ENCODE measurements at regions not wholly inside any gene's neighbourhood (a gene's known extent, or its start where the extent isn't known, plus 50 kb on each side); places are given as distances from the start of the nearest gene placed in this dataset.

- DNase-seq (ENCODE audit: low spot score) = no peak
Measured at GRCh38 chr12:65596514-65597091, 227.7 kb upstream of the HMGA2 start.

- no peak for DNase-seq (ENCODE audit: low spot score)
Measured at GRCh38 chr12:65597527-65597926, 226.8 kb upstream of the HMGA2 start.

- DNase-seq (ENCODE audit: low spot score) = no peak
Measured at GRCh38 chr12:65598688-65599087, 225.6 kb upstream of the HMGA2 start.

- no peak for DNase-seq (ENCODE audit: low spot score)
Measured at GRCh38 chr12:65602253-65602609, 222.1 kb upstream of the HMGA2 start.

- peak; percentile 73 for DNase-seq (ENCODE audit: low spot score)
Measured at GRCh38 chr12:65602610-65603295, 221.5 kb upstream of the HMGA2 start.

- no peak for DNase-seq (ENCODE audit: low spot score)
Measured at GRCh38 chr12:65603438-65604351, 220.6 kb upstream of the HMGA2 start.

GRCh38 chr12:65605019-65605418 is 219.3 kb upstream of the HMGA2 start:
- no peak for DNase-seq (ENCODE audit: low spot score)

- DNase-seq (ENCODE audit: low spot score) = no peak
Measured at GRCh38 chr12:65606008-65606766, 218.1 kb upstream of the HMGA2 start.

- DNase-seq (ENCODE audit: low spot score) = no peak
Measured at GRCh38 chr12:65607401-65607841, 216.9 kb upstream of the HMGA2 start.

- no peak for DNase-seq (ENCODE audit: low spot score)
Measured at GRCh38 chr12:65608319-65608916, 215.9 kb upstream of the HMGA2 start.

- no peak for DNase-seq (ENCODE audit: low spot score)
Measured at GRCh38 chr12:65609359-65609771, 214.9 kb upstream of the HMGA2 start.

- DNase-seq (ENCODE audit: low spot score) = no peak
Measured at GRCh38 chr12:65611396-65611795, 212.9 kb upstream of the HMGA2 start.

- no peak for DNase-seq (ENCODE audit: low spot score)
Measured at GRCh38 chr12:65612440-65612839, 211.8 kb upstream of the HMGA2 start.

GRCh38 chr12:65613692-65614091 is 210.6 kb upstream of the HMGA2 start:
- DNase-seq (ENCODE audit: low spot score) = no peak

- DNase-seq (ENCODE audit: low spot score) = no peak
Measured at GRCh38 chr12:65614259-65614889, 209.9 kb upstream of the HMGA2 start.

- DNase-seq (ENCODE audit: low spot score) = no peak
Measured at GRCh38 chr12:65615118-65615517, 209.2 kb upstream of the HMGA2 start.

GRCh38 chr12:65616022-65616421 is 208.3 kb upstream of the HMGA2 start:
- no peak for DNase-seq (ENCODE audit: low spot score)

GRCh38 chr12:65618588-65618987 is 205.7 kb upstream of the HMGA2 start:
- no peak for DNase-seq (ENCODE audit: low spot score)

- DNase-seq (ENCODE audit: low spot score) = no peak
Measured at GRCh38 chr12:65619018-65619417, 205.3 kb upstream of the HMGA2 start.

- no peak for DNase-seq (ENCODE audit: low spot score)
Measured at GRCh38 chr12:65620046-65620445, 204.2 kb upstream of the HMGA2 start.

GRCh38 chr12:65622056-65622455 is 202.2 kb upstream of the HMGA2 start:
- no peak for DNase-seq (ENCODE audit: low spot score)

All from ureter (tissue), 1 donor.